H1 (cell line): ENCODE measurements at regions not wholly inside any gene's neighbourhood (a gene's known extent, or its start where the extent isn't known, plus 50 kb on each side); places are given as distances from the start of the nearest gene placed in this dataset.

Source experiments
- ASH2L ChIP-seq: fragments of 200-600, 300-600 bp; sonication (generic); IDR thresholded peaks from one replicate; pipeline ENCODE4 v1.7.1; 2017; ENCODE audit warnings: low read length
- CEBPB ChIP-seq: IDR thresholded peaks from 2 replicates; pipeline ENCODE4 v1.6.1; 2012; ENCODE audit warnings: low read depth, low read length
- EGR1 ChIP-seq: IDR thresholded peaks from 2 replicates; pipeline ENCODE4 v1.6.1; 2011; ENCODE audit warnings: low read depth, low read length, borderline replicate concordance
- EZH2 ChIP-seq: fragments of 200-600 bp; sonication (generic); IDR thresholded peaks from 2 replicates; pipeline ENCODE4 v1.7.1; 2012; ENCODE audit warnings: low read depth, mild to moderate bottlenecking, moderate library complexity, low read length, inconsistent platforms; ENCODE audit not compliant: severe bottlenecking
- MAX ChIP-seq: IDR thresholded peaks from 2 replicates; pipeline ENCODE4 v1.6.1; 2012; ENCODE audit warnings: inconsistent platforms
- POLR2AphosphoS5 ChIP-seq: IDR thresholded peaks from 2 replicates; pipeline ENCODE4 v1.6.1; 2011; ENCODE audit warnings: low read depth, low read length
- SIN3A ChIP-seq, 2 experiments: IDR thresholded peaks in 1 of 2; conservative IDR thresholded peaks in 1 of 2; 2 replicates each; pipeline ENCODE4 v1.6.1; 2011 to 2012; ENCODE audit warnings: low read length in 2 of 2, improper control_type of control experiment in 1 of 2, low read depth in 1 of 2, mild to moderate bottlenecking in 1 of 2
- SUZ12 ChIP-seq: fragments of 200-600 bp; sonication (generic); IDR thresholded peaks from 2 replicates; pipeline ENCODE4 v1.6.1; 2012; ENCODE audit warnings: mild to moderate bottlenecking, inconsistent platforms, low read length, moderate library complexity, mixed read lengths
- TF ChIP-seq, protein P1 (sequence below), 3 experiments: IDR thresholded peaks; 1 replicate in 2 of 3; 2 replicates in 1 of 3; pipeline versions ENCODE4 v1.5.1 to v1.6.1; 2011; ENCODE audit warnings: low read length in 3 of 3, mild to moderate bottlenecking in 3 of 3, inconsistent platforms in 2 of 3, low read depth in 1 of 3, moderate library complexity in 1 of 3; ENCODE audit not compliant: insufficient read depth in 1 of 3; ENCODE audit errors: control extremely low read depth in 1 of 3

DNA sequence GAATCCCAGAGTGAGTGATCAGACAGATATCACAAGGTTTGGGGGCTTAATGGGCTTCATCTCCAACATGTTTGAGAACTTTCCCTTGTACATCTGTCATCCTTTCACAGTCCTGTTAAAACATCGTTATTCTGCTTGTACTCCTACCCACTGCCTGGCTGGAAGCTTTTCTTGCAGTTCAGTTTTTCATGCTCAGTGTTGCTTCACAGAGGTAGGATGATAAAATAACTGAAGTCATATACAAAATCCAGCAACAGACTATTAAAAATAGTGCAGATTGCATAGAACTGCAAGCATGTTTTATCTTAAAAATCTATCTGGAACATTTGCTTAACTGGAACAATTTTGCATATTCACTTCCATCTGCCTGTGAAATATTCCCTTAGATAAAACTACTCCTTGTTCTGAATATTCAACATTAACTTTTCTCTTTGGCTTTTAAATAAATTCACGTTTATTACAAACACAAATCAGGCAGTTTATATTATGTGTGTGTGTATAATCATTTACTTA is 579.6 kb upstream of the IGFBP7 start:
- TF ChIP-seq MAX (no peak), EGR1 (no peak), ASH2L (no peak), POLR2AphosphoS5 (no peak), CEBPB (no peak), SUZ12 (no peak), SIN3A (conservative IDR thresholded peaks at IDR 0.05 in 1 of 2, IDR thresholded peaks at IDR 0.05 in 1 of 2; ENCODE audit: low read depth in 1 of 2, low read length in 2 of 2) (no peak), EZH2 (no peak)
- TF ChIP-seq, protein P1, sequence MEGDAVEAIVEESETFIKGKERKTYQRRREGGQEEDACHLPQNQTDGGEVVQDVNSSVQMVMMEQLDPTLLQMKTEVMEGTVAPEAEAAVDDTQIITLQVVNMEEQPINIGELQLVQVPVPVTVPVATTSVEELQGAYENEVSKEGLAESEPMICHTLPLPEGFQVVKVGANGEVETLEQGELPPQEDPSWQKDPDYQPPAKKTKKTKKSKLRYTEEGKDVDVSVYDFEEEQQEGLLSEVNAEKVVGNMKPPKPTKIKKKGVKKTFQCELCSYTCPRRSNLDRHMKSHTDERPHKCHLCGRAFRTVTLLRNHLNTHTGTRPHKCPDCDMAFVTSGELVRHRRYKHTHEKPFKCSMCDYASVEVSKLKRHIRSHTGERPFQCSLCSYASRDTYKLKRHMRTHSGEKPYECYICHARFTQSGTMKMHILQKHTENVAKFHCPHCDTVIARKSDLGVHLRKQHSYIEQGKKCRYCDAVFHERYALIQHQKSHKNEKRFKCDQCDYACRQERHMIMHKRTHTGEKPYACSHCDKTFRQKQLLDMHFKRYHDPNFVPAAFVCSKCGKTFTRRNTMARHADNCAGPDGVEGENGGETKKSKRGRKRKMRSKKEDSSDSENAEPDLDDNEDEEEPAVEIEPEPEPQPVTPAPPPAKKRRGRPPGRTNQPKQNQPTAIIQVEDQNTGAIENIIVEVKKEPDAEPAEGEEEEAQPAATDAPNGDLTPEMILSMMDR (IDR thresholded peaks at IDR 0.05; ENCODE audit: control extremely low read depth in 1 of 3, insufficient read depth in 1 of 3, low read depth in 1 of 3, low read length in 3 of 3): no peak
